ENCODE measurements at regions not wholly inside any gene's neighbourhood (a gene's known extent, or its start where the extent isn't known, plus 50 kb on each side); places are given as distances from the start of the nearest gene placed in this dataset.

GRCh38 chr12:34299802-34300193 is 277.5 kb downstream of the ALG10 start:
- H3K9me3 ChIP-seq (ENCODE audit: control insufficient read depth in 1 of 2, low read length in 2 of 2), result peaks cover 0 to 25% of the 10 kb centered on the region in 2 donors
- no peak overlapping the region for H3K4me3 ChIP-seq (ENCODE audit: low read depth in 1 of 2, low read length in 2 of 2)
- H3K36me3 ChIP-seq (ENCODE audit: control insufficient read depth in 1 of 2, insufficient read depth in 2 of 2, low read length in 2 of 2), result no peaks in the 10 kb centered on the region
- no peak overlapping the region for H3K27ac ChIP-seq (ENCODE audit: low read length)
- H3K4me1 ChIP-seq (ENCODE audit: control insufficient read depth in 1 of 2, insufficient read depth in 2 of 2, low read length in 2 of 2), result no peaks in the 10 kb centered on the region
- H3K27me3 ChIP-seq (ENCODE audit: low read depth, low read length), result no peaks in the 10 kb centered on the region

GRCh38 chr12:34300376-34301250 is 278.3 kb downstream of the ALG10 start:
- H3K36me3 ChIP-seq (ENCODE audit: control insufficient read depth in 1 of 2, insufficient read depth in 2 of 2, low read length in 2 of 2), result no peaks in the 10 kb centered on the region
- H3K27me3 ChIP-seq (ENCODE audit: low read depth, low read length), result no peaks in the 10 kb centered on the region
- H3K4me1 ChIP-seq (ENCODE audit: control insufficient read depth in 1 of 2, insufficient read depth in 2 of 2, low read length in 2 of 2), result no peaks in the 10 kb centered on the region
- no peak overlapping the region for H3K4me3 ChIP-seq (ENCODE audit: low read depth in 1 of 2, low read length in 2 of 2)
- H3K9me3 ChIP-seq (ENCODE audit: control insufficient read depth in 1 of 2, low read length in 2 of 2), result peaks cover 0 to 25% of the 10 kb centered on the region in 2 donors
- H3K27ac ChIP-seq (ENCODE audit: low read length), result no peak overlapping the region

GRCh38 chr12:34301251-34302130 is 279.2 kb downstream of the ALG10 start:
- no peaks in the 10 kb centered on the region for H3K27me3 ChIP-seq (ENCODE audit: low read depth, low read length)
- peaks cover 0 to 32% of the 10 kb centered on the region in 2 donors for H3K9me3 ChIP-seq (ENCODE audit: control insufficient read depth in 1 of 2, low read length in 2 of 2)
- no peak overlapping the region for H3K27ac ChIP-seq (ENCODE audit: low read length)
- no peak overlapping the region for H3K4me3 ChIP-seq (ENCODE audit: low read depth in 1 of 2, low read length in 2 of 2)
- no peaks in the 10 kb centered on the region for H3K4me1 ChIP-seq (ENCODE audit: control insufficient read depth in 1 of 2, insufficient read depth in 2 of 2, low read length in 2 of 2)
- no peaks in the 10 kb centered on the region for H3K36me3 ChIP-seq (ENCODE audit: control insufficient read depth in 1 of 2, insufficient read depth in 2 of 2, low read length in 2 of 2)

- Histone ChIP-seq H3K27me3 (ENCODE audit: low read depth, low read length) (no peaks in the 10 kb centered on the region), H3K4me1 (ENCODE audit: control insufficient read depth in 1 of 2, insufficient read depth in 2 of 2, low read length in 2 of 2) (no peaks in the 10 kb centered on the region), H3K9me3 (ENCODE audit: control insufficient read depth in 1 of 2, low read length in 2 of 2) (peaks cover 0 to 36% of the 10 kb centered on the region in 2 donors), H3K27ac (ENCODE audit: low read length) (no peak overlapping the region), H3K4me3 (ENCODE audit: low read depth in 1 of 2, low read length in 2 of 2) (no peak overlapping the region), H3K36me3 (ENCODE audit: control insufficient read depth in 1 of 2, insufficient read depth in 2 of 2, low read length in 2 of 2) (no peaks in the 10 kb centered on the region)
These were observed 280.0 kb downstream of the ALG10 start for GRCh38 chr12:34302131-34302885.

- Histone ChIP-seq H3K27me3 (ENCODE audit: low read depth, low read length) (no peaks in the 10 kb centered on the region), H3K4me3 (ENCODE audit: low read depth in 1 of 2, low read length in 2 of 2) (no peak overlapping the region), H3K27ac (ENCODE audit: low read length) (no peak overlapping the region), H3K36me3 (ENCODE audit: control insufficient read depth in 1 of 2, insufficient read depth in 2 of 2, low read length in 2 of 2) (no peaks in the 10 kb centered on the region), H3K4me1 (ENCODE audit: control insufficient read depth in 1 of 2, insufficient read depth in 2 of 2, low read length in 2 of 2) (no peaks in the 10 kb centered on the region), H3K9me3 (ENCODE audit: control insufficient read depth in 1 of 2, low read length in 2 of 2) (peaks cover 0 to 36% of the 10 kb centered on the region in 2 donors)
These were observed 281.0 kb downstream of the ALG10 start for GRCh38 chr12:34303091-34303870.

- H3K27me3 ChIP-seq (ENCODE audit: low read depth, low read length), result no peaks in the 10 kb centered on the region
- H3K4me1 ChIP-seq (ENCODE audit: control insufficient read depth in 1 of 2, insufficient read depth in 2 of 2, low read length in 2 of 2), result no peaks in the 10 kb centered on the region
- H3K27ac ChIP-seq (ENCODE audit: low read length), result no peak overlapping the region
- H3K4me3 ChIP-seq (ENCODE audit: low read depth in 1 of 2, low read length in 2 of 2), result no peak overlapping the region
- no peaks in the 10 kb centered on the region for H3K36me3 ChIP-seq (ENCODE audit: control insufficient read depth in 1 of 2, insufficient read depth in 2 of 2, low read length in 2 of 2)
- H3K9me3 ChIP-seq (ENCODE audit: control insufficient read depth in 1 of 2, low read length in 2 of 2), result peaks cover 0 to 35% of the 10 kb centered on the region in 2 donors
These were observed 281.7 kb downstream of the ALG10 start for GRCh38 chr12:34304001-34304400.

GRCh38 chr12:34304546-34304945 is 282.2 kb downstream of the ALG10 start:
- Histone ChIP-seq H3K9me3 (ENCODE audit: control insufficient read depth in 1 of 2, low read length in 2 of 2) (peaks cover 0 to 30% of the 10 kb centered on the region in 2 donors), H3K36me3 (ENCODE audit: control insufficient read depth in 1 of 2, insufficient read depth in 2 of 2, low read length in 2 of 2) (no peaks in the 10 kb centered on the region), H3K4me3 (ENCODE audit: low read depth in 1 of 2, low read length in 2 of 2) (no peak overlapping the region), H3K4me1 (ENCODE audit: control insufficient read depth in 1 of 2, insufficient read depth in 2 of 2, low read length in 2 of 2) (no peaks in the 10 kb centered on the region), H3K27ac (ENCODE audit: low read length) (no peak overlapping the region), H3K27me3 (ENCODE audit: low read depth, low read length) (no peaks in the 10 kb centered on the region)

GRCh38 chr12:34305176-34305575 is 282.9 kb downstream of the ALG10 start:
- Histone ChIP-seq H3K9me3 (ENCODE audit: control insufficient read depth in 1 of 2, low read length in 2 of 2) (peaks cover 0 to 30% of the 10 kb centered on the region in 2 donors), H3K4me3 (ENCODE audit: low read depth in 1 of 2, low read length in 2 of 2) (no peak overlapping the region), H3K36me3 (ENCODE audit: control insufficient read depth in 1 of 2, insufficient read depth in 2 of 2, low read length in 2 of 2) (no peaks in the 10 kb centered on the region), H3K27ac (ENCODE audit: low read length) (no peak overlapping the region), H3K4me1 (ENCODE audit: control insufficient read depth in 1 of 2, insufficient read depth in 2 of 2, low read length in 2 of 2) (no peaks in the 10 kb centered on the region), H3K27me3 (ENCODE audit: low read depth, low read length) (no peaks in the 10 kb centered on the region)

- Histone ChIP-seq H3K27me3 (ENCODE audit: low read depth, low read length) (no peaks in the 10 kb centered on the region), H3K27ac (ENCODE audit: low read length) (no peak overlapping the region), H3K4me3 (ENCODE audit: low read depth in 1 of 2, low read length in 2 of 2) (no peak overlapping the region), H3K36me3 (ENCODE audit: control insufficient read depth in 1 of 2, insufficient read depth in 2 of 2, low read length in 2 of 2) (no peaks in the 10 kb centered on the region), H3K4me1 (ENCODE audit: control insufficient read depth in 1 of 2, insufficient read depth in 2 of 2, low read length in 2 of 2) (no peaks in the 10 kb centered on the region), H3K9me3 (ENCODE audit: control insufficient read depth in 1 of 2, low read length in 2 of 2) (peaks cover 0 to 30% of the 10 kb centered on the region in 2 donors)
These were observed 284.0 kb downstream of the ALG10 start for GRCh38 chr12:34306133-34306830.

Data from muscle layer of duodenum (tissue), 2 donors.